ENCODE measurements at regions not wholly inside any gene's neighbourhood (a gene's known extent, or its start where the extent isn't known, plus 50 kb on each side); places are given as distances from the start of the nearest gene placed in this dataset.

GRCh38 chr10:111745982-111746381 is 437.6 kb downstream of the GPAM start:
- DNase-seq (ENCODE audit: low spot score) = no peak

GRCh38 chr10:111747751-111748150 is 435.8 kb downstream of the GPAM start:
- no peak for DNase-seq (ENCODE audit: low spot score)

- DNase-seq (ENCODE audit: low spot score) = no peak
Measured at GRCh38 chr10:111748184-111748583, 435.4 kb downstream of the GPAM start.

GRCh38 chr10:111750165-111750849 is 433.3 kb downstream of the GPAM start:
- no peak for DNase-seq (ENCODE audit: low spot score)

- peak; percentile 18 for DNase-seq (ENCODE audit: low spot score)
Measured at GRCh38 chr10:111756217-111757061, 427.1 kb downstream of the GPAM start.

GRCh38 chr10:111758593-111758992 is 425.0 kb downstream of the GPAM start:
- no peak for DNase-seq (ENCODE audit: low spot score)

GRCh38 chr10:111762114-111762513 is 421.5 kb downstream of the GPAM start:
- DNase-seq (ENCODE audit: low spot score) = no peak

- no peak for DNase-seq (ENCODE audit: low spot score)
Measured at GRCh38 chr10:111765216-111765615, 418.3 kb downstream of the GPAM start.

GRCh38 chr10:111766464-111766863 is 417.1 kb downstream of the GPAM start:
- no peak for DNase-seq (ENCODE audit: low spot score)

GRCh38 chr10:111767661-111768060 is 415.9 kb downstream of the GPAM start:
- DNase-seq (ENCODE audit: low spot score) = no peak

- DNase-seq (ENCODE audit: low spot score) = no peak
Measured at GRCh38 chr10:111773950-111774349, 409.6 kb downstream of the GPAM start.

GRCh38 chr10:111774486-111774885 is 409.1 kb downstream of the GPAM start:
- DNase-seq (ENCODE audit: low spot score) = no peak

GRCh38 chr10:111784436-111784835 is 399.1 kb downstream of the GPAM start:
- DNase-seq (ENCODE audit: low spot score) = no peak

GRCh38 chr10:111784946-111785465 is 398.6 kb downstream of the GPAM start:
- DNase-seq (ENCODE audit: low spot score) = no peak

- no peak for DNase-seq (ENCODE audit: low spot score)
Measured at GRCh38 chr10:111785921-111786320, 397.6 kb downstream of the GPAM start.

GRCh38 chr10:111789821-111790220 is 393.7 kb downstream of the GPAM start:
- no peak for DNase-seq (ENCODE audit: low spot score)

GRCh38 chr10:111801841-111802240 is 381.7 kb downstream of the GPAM start:
- no peak for DNase-seq (ENCODE audit: low spot score)

- no peak for DNase-seq (ENCODE audit: low spot score)
Measured at GRCh38 chr10:111804781-111805180, 378.8 kb downstream of the GPAM start.

GRCh38 chr10:111811517-111811916 is 372.0 kb downstream of the GPAM start:
- DNase-seq (ENCODE audit: low spot score) = no peak

GRCh38 chr10:111820471-111820870 is 363.1 kb downstream of the GPAM start:
- DNase-seq (ENCODE audit: low spot score) = no peak

GRCh38 chr10:111821871-111822270 is 361.7 kb downstream of the GPAM start:
- no peak for DNase-seq (ENCODE audit: low spot score)

GRCh38 chr10:111822661-111823060 is 360.9 kb downstream of the GPAM start:
- DNase-seq (ENCODE audit: low spot score) = no peak

GRCh38 chr10:111824128-111824527 is 359.4 kb downstream of the GPAM start:
- no peak for DNase-seq (ENCODE audit: low spot score)

Measured in kidney capillary endothelial cell (primary cell).